OCI-LY7 (cell line): ENCODE measurements at regions not wholly inside any gene's neighbourhood (a gene's known extent, or its start where the extent isn't known, plus 50 kb on each side); places are given as distances from the start of the nearest gene placed in this dataset.

Source experiments
- EZH2phosphoT487 ChIP-seq: fragments of 200-600 bp; sonication (generic); IDR thresholded peaks from 2 replicates; pipeline ENCODE4 v1.6.1; 2018; ENCODE audit warnings: low read depth, borderline replicate concordance, mild to moderate bottlenecking, mixed run types, antibody characterized with exemption, low read length, moderate library complexity, mixed read lengths
- TF ChIP-seq, protein P1 (sequence below): fragments of 200-600 bp; sonication (generic); conservative IDR thresholded peaks from 2 replicates; pipeline ENCODE4 v1.5.1; 2014; ENCODE audit warnings: mild to moderate bottlenecking, antibody characterized with exemption, low read length, moderate library complexity, mixed read lengths

DNA sequence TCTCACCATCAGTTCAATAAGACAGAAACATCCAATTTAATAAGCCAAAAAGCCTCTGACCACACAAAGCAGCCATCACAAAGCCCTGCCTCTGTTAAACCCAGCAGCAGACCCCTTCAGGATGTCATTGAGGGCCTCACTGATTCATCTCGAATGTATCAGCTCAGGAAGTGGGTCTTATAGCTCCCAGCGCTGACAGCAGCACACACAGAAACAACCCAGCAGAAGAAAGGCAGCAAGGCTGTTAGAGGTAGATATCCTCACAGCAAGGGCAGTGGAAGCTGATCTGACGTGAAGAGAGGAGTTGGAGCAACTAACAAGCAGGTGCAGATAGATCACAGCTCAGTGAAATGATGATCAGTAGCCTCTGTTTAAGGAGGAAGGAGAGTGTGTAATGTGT, 86.2 kb upstream of the NCAM1 start:
- TF ChIP-seq, protein P1, sequence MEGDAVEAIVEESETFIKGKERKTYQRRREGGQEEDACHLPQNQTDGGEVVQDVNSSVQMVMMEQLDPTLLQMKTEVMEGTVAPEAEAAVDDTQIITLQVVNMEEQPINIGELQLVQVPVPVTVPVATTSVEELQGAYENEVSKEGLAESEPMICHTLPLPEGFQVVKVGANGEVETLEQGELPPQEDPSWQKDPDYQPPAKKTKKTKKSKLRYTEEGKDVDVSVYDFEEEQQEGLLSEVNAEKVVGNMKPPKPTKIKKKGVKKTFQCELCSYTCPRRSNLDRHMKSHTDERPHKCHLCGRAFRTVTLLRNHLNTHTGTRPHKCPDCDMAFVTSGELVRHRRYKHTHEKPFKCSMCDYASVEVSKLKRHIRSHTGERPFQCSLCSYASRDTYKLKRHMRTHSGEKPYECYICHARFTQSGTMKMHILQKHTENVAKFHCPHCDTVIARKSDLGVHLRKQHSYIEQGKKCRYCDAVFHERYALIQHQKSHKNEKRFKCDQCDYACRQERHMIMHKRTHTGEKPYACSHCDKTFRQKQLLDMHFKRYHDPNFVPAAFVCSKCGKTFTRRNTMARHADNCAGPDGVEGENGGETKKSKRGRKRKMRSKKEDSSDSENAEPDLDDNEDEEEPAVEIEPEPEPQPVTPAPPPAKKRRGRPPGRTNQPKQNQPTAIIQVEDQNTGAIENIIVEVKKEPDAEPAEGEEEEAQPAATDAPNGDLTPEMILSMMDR = no peak
- TF ChIP-seq EZH2phosphoT487 = no peak
